Calu3 (cell line): ENCODE measurements at regions not wholly inside any gene's neighbourhood (a gene's known extent, or its start where the extent isn't known, plus 50 kb on each side); places are given as distances from the start of the nearest gene placed in this dataset.
A peak's percentile ranks its signal among the peaks of the same experiment; 100 is the strongest.

Experiments
- BruUV-seq: library from RNA; stranded (reverse); fragments of 400-500 nt; replicated peaks from 2 replicates; lab custom pipeline; 2021; lab: Mats Ljungman, UMichigan
- CTCF ChIA-PET: fragments of 300-600 bp; sonication (Branson Sonifier 250); formaldehyde crosslinking; loops from one replicate; lab custom pipeline; 2022; ENCODE audit warnings: antibody characterized with exemption; lab: Charles Lee
- DNase-seq: peaks from one replicate; pipeline ENCODE4 v3.0.0; 2022
- H3K27ac Mint-ChIP-seq: one replicate; pipeline ENCODE4 v1.8.0; 2022; ENCODE audit warnings: mixed read lengths; ENCODE audit not compliant: unreplicated experiment
- H3K27me3 Mint-ChIP-seq: one replicate; pipeline ENCODE4 v1.8.0; 2022; ENCODE audit warnings: mixed read lengths; ENCODE audit not compliant: unreplicated experiment
- H3K36me3 Mint-ChIP-seq: one replicate; pipeline ENCODE4 v1.8.0; 2022; ENCODE audit warnings: mild to moderate bottlenecking, moderate library complexity, mixed read lengths; ENCODE audit not compliant: insufficient read depth, unreplicated experiment
- H3K4me1 Mint-ChIP-seq: one replicate; pipeline ENCODE4 v1.8.0; 2022; ENCODE audit warnings: mild to moderate bottlenecking, low read depth, mixed read lengths; ENCODE audit not compliant: unreplicated experiment
- H3K4me3 Mint-ChIP-seq: one replicate; pipeline ENCODE4 v1.8.0; 2022; ENCODE audit warnings: mild to moderate bottlenecking, low read depth, moderate library complexity, mixed read lengths; ENCODE audit not compliant: unreplicated experiment
- H3K9me3 Mint-ChIP-seq: one replicate; pipeline ENCODE4 v1.8.0; 2022; ENCODE audit warnings: low read depth, mixed read lengths; ENCODE audit not compliant: unreplicated experiment
- intact Hi-C: fragments of 100-400 bp; cut with micrococcal nuclease; formaldehyde crosslinking; loops from one replicate; pipeline ENCODE4 v1.10.0; 2022; ENCODE audit not compliant: unreplicated experiment
- TF ChIP-seq, protein P1 (sequence below): fragments of 200-600 bp; IDR thresholded peaks from one replicate; pipeline ENCODE4 v1.8.0; 2022; ENCODE audit warnings: antibody characterized with exemption; ENCODE audit not compliant: unreplicated experiment

DNA sequence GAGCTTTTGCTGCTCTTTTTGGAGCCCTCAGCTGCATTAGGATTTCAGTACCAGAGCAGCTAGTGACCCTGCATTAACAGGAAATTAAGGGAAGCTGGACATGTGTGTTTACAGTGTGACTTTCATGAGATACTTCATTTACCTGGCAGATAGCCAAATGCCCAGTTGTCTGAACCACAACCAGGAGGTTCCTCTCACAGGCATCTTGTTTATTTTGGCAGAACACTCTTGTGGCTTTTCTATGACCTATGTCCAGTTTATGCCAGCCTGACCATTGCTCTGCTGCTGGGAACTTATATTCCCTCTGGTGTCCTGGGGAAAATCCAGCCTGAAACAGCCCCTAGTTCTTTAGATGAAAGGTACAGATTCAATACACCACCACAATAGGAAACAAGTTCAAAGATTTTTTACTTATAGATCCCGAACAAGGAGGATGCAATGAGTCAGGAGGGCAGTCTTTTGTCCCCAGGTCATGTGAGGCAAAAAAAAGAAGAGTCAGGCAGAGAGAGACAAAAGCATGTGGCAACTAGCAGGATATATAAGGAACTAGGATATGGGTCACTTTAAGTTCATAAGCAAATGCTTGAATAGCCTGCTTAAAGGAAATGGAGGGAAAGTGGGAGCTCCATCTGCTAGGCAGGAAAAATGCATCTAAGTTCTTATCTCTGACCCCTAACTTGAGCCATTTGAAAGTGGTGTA, 379.3 kb downstream of the INSC start:
- no TSS peak for BruUV-seq
- H3K9me3 Mint-ChIP-seq, result peaks cover 3% of the 10 kb centered on the region
- DNase-seq, result peak; percentile 20

DNA sequence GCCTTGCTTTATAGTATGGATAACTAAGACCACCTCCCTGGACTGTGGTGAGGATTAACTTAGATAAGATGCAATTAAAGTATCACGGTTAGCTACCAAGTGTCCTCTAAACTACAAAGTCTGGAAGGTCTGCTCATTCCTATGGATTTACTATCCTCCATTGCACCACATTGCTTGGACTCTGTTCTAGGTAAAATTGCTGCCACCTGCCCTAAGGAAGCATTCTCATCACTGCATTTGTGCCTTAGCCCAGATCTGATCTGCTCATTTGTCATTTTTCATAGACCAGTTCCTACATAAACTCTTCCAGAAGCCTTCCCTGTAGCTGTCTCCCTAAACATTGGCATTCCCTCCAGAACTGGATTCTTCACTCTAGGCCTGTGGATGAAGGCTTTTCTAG, 380.0 kb downstream of the INSC start:
- no peak overlapping the region for H3K4me3 Mint-ChIP-seq
- CTCF ChIA-PET, result no interaction called here
- DNase-seq, result no peak
- intact Hi-C loops, result no loop called here
- peaks cover 25% of the 10 kb centered on the region for H3K4me1 Mint-ChIP-seq
- no peak overlapping the region for H3K27ac Mint-ChIP-seq
- TF ChIP-seq, protein P1, sequence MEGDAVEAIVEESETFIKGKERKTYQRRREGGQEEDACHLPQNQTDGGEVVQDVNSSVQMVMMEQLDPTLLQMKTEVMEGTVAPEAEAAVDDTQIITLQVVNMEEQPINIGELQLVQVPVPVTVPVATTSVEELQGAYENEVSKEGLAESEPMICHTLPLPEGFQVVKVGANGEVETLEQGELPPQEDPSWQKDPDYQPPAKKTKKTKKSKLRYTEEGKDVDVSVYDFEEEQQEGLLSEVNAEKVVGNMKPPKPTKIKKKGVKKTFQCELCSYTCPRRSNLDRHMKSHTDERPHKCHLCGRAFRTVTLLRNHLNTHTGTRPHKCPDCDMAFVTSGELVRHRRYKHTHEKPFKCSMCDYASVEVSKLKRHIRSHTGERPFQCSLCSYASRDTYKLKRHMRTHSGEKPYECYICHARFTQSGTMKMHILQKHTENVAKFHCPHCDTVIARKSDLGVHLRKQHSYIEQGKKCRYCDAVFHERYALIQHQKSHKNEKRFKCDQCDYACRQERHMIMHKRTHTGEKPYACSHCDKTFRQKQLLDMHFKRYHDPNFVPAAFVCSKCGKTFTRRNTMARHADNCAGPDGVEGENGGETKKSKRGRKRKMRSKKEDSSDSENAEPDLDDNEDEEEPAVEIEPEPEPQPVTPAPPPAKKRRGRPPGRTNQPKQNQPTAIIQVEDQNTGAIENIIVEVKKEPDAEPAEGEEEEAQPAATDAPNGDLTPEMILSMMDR, result no peak
- peaks cover 15% of the 10 kb centered on the region for H3K27me3 Mint-ChIP-seq
- H3K9me3 Mint-ChIP-seq, result peaks cover 3% of the 10 kb centered on the region
- no peaks in the 10 kb centered on the region for H3K36me3 Mint-ChIP-seq
- no TSS peak for BruUV-seq

More for the DNA sequence above, 379.3 kb downstream of the INSC start:
- Mint-ChIP-seq H3K4me3 (no peak overlapping the region), H3K27ac (no peak overlapping the region), H3K36me3 (no peaks in the 10 kb centered on the region), H3K4me1 (peaks cover 25% of the 10 kb centered on the region), H3K27me3 (peaks cover 21% of the 10 kb centered on the region)
- CTCF ChIA-PET, result no interaction called here
- TF ChIP-seq, protein P1, result no peak
- intact Hi-C loops, result no loop called here

DNA sequence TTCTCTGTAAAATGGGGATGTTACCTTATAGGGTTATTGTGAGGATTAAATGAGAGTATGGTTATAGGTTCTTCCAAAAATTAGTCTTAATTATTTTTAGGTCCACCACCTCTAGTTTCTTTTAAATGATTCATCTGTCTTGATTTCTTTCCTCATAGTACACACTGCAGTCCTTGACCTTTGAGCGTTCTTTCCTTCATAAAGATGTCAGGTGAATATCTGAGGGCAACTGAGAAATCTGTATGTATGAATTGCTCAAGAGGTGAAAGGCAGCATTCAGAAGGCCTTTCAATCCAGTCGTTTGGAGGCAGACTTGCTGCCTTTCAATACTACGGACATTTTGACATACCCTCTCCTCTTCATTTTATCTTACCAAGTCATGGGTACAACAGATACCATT, 380.7 kb downstream of the INSC start:
- Mint-ChIP-seq H3K27me3 (peaks cover 9% of the 10 kb centered on the region), H3K4me3 (no peak overlapping the region), H3K4me1 (peaks cover 25% of the 10 kb centered on the region), H3K9me3 (peaks cover 3% of the 10 kb centered on the region), H3K27ac (no peak overlapping the region), H3K36me3 (no peaks in the 10 kb centered on the region)
- BruUV-seq, result no TSS peak
- no peak for DNase-seq
- intact Hi-C loops, result no loop called here
- CTCF ChIA-PET, result no interaction called here
- TF ChIP-seq, protein P1, result no peak

DNA sequence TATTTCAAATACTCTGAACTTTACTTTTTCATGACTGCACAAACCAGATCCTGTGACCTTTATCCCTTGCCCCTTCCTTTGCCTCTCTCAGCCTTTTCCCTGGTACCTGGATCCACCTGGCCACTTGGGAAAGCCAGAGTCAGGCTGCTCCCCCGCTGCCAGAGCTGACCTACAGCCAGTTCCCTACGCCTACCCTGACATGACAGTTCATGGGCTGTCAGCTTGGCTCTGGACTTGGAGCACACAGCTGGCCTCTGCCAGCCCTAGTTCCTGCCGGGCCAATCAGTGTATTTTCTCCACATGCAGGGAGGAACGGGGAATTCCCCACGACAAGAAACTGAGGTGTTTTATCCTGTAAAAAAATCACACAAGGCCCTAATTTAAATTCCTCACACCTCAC, 382.6 kb downstream of the INSC start:
- BruUV-seq, result no TSS peak
- intact Hi-C loops, result no loop called here
- CTCF ChIA-PET, result no interaction called here
- Mint-ChIP-seq H3K27ac (no peak overlapping the region), H3K4me1 (peaks cover 25% of the 10 kb centered on the region), H3K27me3 (peaks cover 3% of the 10 kb centered on the region), H3K36me3 (no peaks in the 10 kb centered on the region), H3K4me3 (no peak overlapping the region), H3K9me3 (no peaks in the 10 kb centered on the region)
- TF ChIP-seq, protein P1, result no peak
- no peak for DNase-seq
